Astrocyte (in vitro differentiated cells and primary cell): ENCODE measurements at regions not wholly inside any gene's neighbourhood (a gene's known extent, or its start where the extent isn't known, plus 50 kb on each side); places are given as distances from the start of the nearest gene placed in this dataset.

Experiments
- CTCF ChIP-seq: IDR thresholded peaks from 2 replicates; pipeline ENCODE4 v1.5.1; 2011; ENCODE audit warnings: low read depth, mild to moderate bottlenecking, inconsistent platforms, low read length, moderate library complexity; ENCODE audit not compliant: insufficient read depth
- EZH2 ChIP-seq: IDR thresholded peaks from 2 replicates; pipeline ENCODE4 v1.6.1; 2012; ENCODE audit warnings: mild to moderate bottlenecking, low read length, inconsistent platforms; ENCODE audit not compliant: insufficient read depth

GRCh38 chr22:48226026-48227013 lies 1463.9 kb downstream of the TBC1D22A start:
- TF ChIP-seq CTCF, result no peak
- TF ChIP-seq EZH2, result no peak
